Frontal cortex (tissue), 3 donors: ENCODE measurements at regions not wholly inside any gene's neighbourhood (a gene's known extent, or its start where the extent isn't known, plus 50 kb on each side); places are given as distances from the start of the nearest gene placed in this dataset.

Experiments used
- DNase-seq, 2 donors: peaks; one replicate each; pipeline ENCODE4 v3.0.0; 2012; ENCODE audit warnings: low spot score in 2 of 2
- FAIRE-seq: peaks from 2 replicates; lab custom pipeline; 2012; peaks lifted over from hg19 to GRCh38; lab: Jason Lieb, UNC
- donor health status: control.
- donor health status: control.
- donor health status: control.

DNA sequence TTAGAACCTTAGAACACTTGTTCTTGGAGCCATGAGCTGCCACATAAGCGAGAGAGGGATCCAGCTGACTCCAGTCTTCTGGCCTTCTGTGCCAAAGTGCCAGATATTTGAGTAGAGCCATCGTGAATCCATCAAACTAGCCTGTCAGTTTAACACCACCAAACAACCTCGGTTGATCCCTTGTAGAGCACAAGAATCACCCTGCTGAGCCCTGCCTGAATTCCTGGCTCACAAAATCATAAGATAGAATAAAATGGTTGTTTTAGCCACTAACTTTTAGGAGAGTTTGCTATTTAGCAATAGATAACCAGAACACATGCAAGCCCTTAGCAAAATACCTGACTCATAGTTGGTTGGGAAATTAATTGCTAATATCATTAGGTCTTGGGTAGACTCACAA, 407.6 kb upstream of the PROK2 start:
- FAIRE-seq (no peak), DNase-seq (no peak)

DNA sequence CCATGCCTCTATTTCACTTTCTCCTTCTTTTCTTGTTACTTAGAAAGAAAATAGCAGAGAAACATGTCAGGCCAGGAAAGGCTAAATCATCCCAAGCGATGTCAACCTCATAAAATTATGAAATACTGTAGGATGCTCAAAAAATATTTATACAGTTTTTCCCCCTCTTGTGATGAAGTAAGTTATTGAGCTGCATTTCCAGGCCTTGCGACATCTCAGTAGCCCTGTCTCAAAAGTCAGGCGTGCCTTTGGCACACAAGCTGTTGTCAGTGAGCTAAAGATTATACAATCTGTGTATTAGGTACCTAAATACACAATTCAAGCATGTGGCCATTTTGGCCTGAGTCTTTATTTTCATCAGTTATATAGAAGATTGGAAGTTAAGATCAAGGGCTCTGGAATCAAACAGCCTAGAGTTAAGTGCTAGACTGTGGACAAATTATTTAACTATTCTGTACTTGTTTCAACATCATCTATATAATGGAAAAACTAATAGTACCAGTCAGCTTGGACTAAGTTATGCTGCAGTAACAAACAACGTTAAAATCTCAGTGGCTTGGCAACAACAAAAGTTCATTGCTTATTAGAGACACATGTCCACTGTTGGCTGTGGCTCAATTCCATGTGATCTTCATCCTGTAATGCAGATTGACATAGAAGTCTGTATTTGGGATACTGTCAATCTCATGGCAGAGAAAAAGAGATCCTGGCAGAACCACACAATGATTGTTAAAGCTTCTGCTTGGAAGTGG, 406.4 kb upstream of the PROK2 start:
- DNase-seq (no peak), FAIRE-seq (no peak)

DNA sequence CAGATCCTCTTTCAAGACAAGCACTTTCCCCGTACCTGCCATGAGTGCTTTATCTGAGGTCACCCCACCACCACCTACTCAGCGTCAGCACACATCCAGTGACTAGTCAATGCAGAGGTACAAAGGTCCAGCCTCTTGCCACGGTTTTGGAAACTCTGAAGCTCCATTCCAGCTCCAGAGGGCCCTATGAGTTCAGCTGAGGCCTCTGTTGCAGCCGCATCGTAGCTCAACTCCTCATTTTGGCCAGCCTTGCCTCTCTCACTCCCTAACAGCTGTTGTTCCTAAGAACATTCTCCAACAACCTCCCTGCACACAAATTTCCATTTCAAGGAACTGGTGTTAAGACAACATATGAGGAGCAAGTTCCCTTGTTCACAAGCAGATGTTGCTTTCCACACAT, 405.1 kb upstream of the PROK2 start:
- DNase-seq (no peak), FAIRE-seq (no peak)

DNA sequence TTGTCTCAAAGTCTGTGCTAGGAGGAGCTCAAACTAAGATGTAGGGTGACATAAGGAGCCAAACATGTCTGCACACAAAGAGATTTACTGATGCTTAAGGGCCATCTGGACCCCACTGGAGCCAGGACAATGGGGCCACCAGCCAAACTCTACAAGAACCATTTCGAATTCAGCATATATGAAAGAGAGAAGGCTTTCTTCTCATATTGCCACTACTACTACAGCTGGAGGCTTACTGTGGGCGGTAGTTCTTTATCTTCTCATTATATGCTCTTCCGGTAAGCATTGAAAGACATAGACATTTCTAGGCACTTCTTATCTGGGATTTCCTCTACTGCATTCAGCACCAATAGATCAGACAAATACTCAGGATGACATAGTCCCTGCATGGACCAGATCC, 404.4 kb upstream of the PROK2 start:
- no peak for FAIRE-seq
- DNase-seq: no peak

DNA sequence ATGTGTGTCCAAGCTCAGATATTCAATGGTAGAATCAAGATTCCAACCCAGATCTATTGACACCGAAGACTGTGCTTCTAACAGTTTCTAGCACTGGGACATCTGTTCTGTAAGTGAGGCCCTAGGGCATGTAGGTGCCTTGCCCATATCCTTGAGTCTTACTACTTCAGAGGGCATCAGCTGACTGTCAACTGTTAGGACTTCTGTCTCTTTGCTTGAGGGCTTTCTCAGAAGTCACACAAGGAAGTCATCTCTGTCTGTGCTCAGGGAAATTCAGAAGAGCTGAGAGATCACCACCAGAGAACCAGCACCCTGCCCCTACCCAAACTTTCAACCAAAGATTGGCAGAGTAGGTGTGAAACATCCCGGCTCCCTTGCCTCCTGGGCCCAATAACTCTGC, 403.6 kb upstream of the PROK2 start:
- DNase-seq (no peak), FAIRE-seq (no peak)

DNA sequence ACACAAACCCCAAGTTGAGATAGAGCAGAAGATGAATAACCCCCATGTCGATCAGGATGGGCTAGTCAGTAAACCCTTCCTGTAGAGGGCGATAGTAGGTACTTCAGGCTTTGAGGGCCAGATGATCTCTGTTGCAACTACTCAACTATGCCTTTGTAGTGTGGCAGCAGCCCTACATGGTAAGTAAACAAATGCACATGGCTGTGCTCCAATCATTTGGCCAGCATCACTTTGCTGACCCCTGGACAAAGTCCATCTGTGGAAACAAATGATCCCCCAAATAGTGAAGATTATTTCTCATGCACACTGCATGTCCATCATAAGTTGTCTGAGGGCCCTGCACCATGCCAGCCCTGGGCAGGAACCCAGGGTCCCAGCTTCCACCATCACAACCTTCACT, 402.2 kb upstream of the PROK2 start:
- DNase-seq (no peak), FAIRE-seq (no peak)

DNA sequence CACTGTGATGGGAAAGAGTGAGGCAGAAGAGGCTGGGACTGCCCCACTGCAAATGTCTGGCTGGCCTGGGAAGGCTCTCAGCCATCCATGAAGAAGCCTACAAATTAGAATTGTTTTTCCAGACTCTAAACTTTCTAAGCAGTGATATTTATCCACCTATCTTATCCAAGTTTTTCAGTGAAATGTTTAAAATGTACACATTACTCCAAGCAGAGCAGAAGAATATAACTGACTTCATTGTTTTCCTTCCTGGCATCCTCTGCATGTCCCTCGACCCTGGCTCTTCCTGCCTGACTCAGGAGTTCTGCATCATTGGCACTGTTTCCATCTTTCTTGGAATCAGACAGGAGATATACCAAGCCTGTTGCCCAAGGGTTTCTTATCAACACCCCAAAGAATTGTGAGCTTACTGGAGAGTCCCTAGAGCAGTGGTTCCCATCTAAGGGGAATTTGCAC, 401.5 kb upstream of the PROK2 start:
- DNase-seq (no peak), FAIRE-seq (no peak)

DNA sequence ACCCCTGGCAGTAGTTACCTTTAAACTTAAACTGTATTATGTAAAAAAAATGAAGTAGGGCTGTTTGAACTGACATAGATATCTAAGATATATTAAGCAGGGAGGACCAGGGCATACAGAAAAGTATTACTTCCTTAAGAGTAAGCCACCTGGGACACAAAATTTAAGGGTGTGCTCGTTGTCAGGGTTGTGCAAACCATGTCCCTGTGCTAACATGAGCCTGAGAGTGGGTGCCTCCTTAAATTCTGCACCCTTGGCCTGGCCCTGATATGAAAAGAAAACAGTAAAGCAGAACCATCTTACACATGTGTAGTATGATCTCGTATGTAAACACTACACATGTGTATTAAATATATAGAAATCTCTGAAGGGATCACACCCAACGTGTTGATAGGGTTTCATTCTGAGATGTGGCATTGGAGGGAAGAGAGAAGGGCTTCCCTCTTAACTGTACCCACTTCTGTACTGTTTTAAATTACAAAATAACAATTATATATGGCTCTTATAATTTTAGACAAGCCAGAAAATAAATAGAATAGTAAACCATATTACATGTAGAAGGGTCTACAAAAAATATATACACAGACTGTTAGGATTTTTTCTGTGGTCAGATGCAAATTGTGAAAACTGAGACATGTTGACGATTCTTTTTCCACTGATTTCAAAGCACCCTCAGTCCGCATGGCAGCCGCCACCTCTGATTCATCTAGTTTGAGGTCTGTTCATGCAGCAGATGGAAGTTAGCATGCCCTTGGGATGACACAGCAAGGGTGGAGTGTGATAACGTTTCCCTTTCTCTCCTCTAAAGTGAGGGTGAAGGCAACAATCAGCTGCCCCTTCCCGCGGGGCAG, 400.8 kb upstream of the PROK2 start:
- DNase-seq: no peak
- no peak for FAIRE-seq

DNA sequence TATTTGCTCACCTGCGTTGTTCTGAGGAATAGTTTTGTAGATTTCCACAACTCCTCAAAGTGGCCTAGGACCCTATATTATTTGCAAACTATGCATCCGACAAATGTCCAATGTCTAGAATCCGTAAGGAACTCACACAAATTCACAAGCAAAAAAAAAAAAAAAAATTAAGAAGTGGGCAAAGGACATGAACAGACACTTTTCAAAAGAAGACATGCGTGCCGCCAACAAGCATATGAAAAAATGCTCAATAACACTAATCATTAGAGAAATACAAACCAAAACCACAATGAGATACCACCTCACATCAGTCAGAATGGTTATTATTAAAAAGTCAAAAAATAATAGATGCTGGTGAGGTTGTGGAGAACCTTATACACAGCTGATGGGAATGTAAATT, 398.5 kb upstream of the PROK2 start:
- DNase-seq: no peak
- no peak for FAIRE-seq

DNA sequence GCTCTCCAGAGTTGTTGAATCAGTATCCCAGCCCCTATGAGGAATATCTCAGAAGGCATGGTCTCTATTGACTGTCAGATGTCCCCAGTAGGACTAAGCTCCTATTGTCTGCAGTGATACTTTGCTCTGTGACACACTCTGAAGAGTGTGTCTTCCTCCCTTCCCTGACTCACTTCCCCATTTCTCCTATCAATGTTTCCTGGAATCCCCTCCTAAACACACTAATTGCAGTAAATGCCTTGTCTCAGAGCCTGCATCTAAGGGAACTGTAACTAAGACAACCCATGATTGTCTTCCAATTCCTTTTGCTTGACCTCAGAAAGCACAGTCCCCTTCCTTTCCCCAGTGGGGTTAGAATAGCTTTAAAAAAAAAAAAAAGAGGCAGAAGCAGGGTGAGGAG, 397.3 kb upstream of the PROK2 start:
- DNase-seq: no peak
- FAIRE-seq: no peak

DNA sequence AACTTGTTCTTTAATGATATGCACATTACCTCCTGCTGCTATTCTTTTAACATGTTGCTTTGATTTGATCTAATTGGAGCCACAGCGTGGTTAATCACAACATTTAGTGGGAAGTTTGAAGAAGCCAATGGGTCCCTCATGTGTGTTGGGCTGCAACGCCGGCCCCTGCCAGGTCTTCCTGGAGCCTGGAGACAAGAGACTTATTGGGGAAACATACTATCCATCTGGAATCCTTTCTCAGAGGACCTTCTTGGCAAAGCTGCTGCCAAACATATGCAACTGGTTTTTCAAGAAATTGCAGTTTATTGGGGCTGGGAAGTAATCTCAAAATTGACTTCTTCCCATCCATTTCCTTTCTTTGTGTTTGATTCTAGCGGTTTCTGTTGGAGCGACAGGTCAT, 396.3 kb upstream of the PROK2 start:
- no peak for FAIRE-seq
- no peak for DNase-seq

DNA sequence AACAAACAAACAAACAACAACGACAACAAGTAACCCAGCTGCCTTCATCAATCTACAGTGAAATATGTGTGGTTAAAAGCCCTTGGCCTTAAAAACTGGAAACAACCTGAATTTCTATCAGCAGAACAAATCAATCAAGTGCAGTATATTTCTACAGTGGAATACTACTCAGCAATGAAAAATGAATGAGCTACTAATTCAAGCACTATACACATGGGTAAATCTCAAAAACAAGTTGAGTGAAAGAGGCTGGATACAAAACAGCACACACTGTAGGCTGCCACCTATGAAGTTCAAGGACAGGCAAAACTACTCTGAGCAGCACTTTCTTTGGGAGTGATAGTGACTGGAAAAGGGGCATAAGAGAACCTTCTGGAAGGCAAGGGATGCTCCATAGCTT, 395.5 kb upstream of the PROK2 start:
- FAIRE-seq: no peak

DNA sequence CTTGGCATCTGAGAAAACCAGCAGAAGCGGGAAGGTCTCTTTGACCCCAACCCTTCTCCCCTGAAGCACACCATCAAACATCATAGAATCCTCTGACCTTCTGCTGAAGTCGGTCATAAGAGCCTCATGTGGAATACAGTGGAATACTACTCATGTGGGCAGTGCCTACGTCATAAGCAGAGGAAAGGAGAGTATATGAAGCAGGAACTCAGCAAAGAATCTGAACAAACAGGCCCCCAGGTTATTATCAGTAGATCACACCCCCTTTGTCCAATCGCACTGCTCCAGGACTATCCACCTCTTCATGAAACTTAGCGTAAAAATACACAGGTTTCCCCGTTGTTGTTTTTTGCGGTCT, 394.1 kb upstream of the PROK2 start:
- DNase-seq (no peak), FAIRE-seq (no peak)

More for the DNA sequence above, 395.5 kb upstream of the PROK2 start:
- DNase-seq: no peak

DNA sequence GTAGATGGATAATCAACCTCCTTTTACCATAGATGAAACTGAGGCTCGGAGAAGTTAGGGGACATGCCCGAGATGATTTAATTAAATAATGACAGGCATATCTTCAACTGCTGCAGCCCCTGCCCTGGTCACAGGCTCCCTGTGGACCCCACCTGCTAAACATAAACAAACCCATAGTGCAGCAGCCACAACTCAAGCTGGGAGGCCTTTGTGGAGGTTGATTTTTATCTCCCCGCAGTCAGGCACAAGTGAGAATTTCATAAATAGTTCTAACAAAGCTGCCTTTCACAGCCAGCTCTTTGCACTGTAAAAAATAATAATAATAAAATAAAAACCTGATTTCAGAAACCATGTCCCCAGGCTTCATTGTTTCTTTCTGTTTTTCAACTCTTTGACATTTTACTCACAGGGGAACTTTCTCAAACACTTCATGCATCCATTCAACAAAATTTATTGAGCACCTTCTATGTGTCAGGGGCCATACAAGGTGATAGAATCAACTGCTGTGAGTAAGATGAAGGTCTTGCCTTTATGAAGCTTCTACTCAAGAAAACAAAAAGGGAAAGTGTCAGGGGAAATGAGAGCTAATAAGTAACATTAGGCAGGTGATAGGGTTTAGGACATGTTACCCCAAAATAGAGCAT, 393.6 kb upstream of the PROK2 start:
- FAIRE-seq (no peak), DNase-seq (no peak)

DNA sequence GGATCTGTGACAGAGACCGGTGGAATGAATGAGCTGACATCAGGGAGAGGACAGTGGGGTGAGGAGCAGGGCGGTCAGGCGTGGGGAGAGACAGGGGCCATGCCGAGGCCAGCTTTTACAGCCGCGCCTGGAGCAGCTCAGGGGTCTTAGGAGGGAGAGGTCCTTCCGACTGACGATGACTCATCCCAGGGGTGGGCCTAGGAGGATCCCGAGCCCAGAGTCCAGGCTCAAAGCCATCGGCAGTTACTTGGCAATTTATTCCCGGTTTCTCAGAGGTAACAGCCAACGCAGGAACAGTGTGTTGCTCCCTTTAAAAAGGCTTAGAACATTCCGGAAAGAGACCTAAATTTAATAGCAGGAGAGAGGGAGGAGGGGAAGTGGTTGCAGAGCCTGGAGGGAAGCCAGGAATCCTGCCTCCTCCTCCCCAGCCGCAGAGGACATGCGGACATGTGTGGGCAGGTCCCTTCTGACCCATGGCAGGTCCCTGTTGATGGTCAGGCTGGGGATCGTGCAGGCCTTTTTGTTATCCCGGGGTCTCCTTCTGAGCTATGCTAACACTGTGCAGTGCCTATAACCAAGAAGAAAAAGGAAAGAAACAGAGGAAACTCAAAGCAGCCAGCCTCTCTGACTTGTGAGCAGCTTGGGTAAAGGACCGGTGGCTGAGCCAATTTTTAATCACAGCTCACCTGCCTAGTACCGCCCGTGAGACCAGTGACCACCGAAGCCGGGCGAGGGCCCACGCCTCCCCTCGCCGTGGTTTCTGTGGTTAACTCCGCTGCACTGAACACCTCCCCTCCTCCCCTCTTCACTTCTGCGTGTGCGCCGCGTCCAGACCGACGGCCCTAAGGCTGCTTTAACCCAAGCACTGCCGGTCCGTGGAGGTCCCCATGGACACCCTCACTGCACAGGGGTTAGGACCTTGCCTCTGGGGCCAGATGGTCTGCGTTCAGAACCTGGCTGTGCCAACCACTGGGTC, 392.4 kb upstream of the PROK2 start:
- FAIRE-seq: no peak
- peak in 1 of 2 donors; percentile 51 for DNase-seq

DNA sequence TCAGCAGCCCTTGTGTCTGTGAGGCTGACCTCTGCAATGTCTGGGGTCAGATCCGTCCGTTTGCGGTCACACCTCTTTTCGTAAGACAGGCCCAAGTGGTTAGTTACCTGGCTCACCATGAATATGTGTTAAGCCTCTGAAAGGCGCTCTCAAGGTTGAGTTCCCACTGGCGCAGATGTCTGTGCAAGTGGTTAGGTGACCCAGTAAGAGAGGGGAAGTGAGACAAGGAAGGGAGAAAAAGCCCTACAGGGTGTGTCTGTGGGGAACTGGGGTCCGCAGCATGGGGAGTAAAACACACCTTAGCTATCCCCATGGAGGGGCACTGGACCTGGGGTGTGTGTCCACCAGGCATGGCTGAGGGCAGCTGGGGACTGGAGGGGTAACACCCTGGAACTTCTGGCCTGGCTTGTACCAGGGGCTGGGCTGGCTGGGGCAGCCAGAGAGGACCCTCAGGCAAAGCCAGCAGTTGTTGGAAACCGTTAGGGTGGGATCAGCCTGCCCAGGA, 391.6 kb upstream of the PROK2 start:
- FAIRE-seq (no peak), DNase-seq (no peak)

DNA sequence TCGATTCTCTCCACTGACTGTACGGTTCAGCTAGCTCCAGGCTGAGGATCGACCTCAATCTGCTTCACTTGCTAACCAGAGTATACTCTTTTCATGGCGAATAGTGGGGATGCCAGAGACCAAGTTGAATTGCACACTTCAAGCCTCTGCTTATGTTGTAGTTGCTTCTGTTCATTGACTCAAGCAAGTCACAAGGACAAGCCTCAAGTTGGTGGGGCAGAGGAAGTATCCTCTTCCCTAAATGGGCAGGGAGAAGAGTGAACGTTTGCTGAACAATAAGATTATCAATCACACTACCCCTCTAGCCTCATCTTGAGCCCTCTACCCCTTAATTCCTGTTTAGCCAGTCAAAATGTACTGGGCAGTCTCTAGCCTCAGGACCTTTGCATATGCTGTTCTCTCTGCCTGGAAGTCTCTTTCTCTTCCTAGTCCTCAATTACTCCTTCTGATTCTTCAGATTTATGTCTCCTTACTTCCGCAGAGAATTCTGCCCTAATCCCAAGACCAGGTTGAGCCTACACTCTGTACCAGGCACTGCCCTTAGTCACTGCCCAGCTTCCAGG, 390.4 kb upstream of the PROK2 start:
- no peak for FAIRE-seq

DNA sequence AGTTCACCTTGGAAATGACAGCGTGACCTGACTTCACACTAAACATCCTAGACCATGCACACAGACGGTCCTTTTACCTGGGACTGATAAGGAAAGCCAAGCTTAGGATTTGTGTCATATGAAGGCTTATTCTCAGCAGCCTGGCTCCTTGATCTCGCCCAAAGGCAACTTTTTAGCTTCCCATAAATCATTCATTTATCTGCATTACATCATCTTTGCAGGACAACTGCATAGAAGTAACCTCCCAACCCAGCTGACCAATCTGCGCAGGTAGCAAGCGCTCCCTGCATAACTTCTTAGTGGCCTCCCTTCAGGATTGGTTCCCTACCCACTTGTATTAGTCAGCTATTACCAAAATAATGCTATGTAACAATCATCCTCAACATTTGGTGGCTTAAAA, 389.9 kb upstream of the PROK2 start:
- FAIRE-seq (no peak), DNase-seq (no peak)

More for the DNA sequence above, 390.4 kb upstream of the PROK2 start:
- no peak for DNase-seq

DNA sequence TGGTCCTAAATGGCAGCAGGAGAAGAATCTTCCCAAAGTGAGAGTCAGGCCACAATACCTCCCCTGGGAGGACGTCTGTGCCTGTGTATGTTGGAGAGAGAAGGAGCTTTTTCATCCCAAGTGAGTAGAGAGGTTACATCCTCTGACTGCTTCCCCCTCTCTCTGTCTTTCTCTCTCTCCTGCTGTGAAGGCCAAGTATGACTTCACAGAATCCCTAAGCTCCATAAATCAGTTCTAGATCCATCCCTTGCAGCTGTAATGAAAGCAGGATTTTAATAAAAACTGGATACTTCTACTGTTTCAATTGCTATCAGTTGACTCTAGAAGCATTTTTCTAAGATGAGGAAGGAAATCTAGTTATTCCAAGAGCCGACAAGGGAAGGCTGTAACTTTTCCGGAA, 389.1 kb upstream of the PROK2 start:
- FAIRE-seq (no peak), DNase-seq (no peak)
